Epithelial cell of esophagus (primary cell): ENCODE measurements at regions not wholly inside any gene's neighbourhood (a gene's known extent, or its start where the extent isn't known, plus 50 kb on each side); places are given as distances from the start of the nearest gene placed in this dataset.
A peak's percentile ranks its signal among the peaks of the same experiment; 100 is the strongest.

Experiments used
- DNase-seq: peaks from one replicate; pipeline ENCODE4 v3.0.0; 2010; ENCODE audit warnings: low read depth
- H3K4me3 ChIP-seq: 2 replicates; pipeline ENCODE4 v1.5.1; 2011; ENCODE audit warnings: mild to moderate bottlenecking, low read length, control low read depth
- CTCF ChIP-seq: IDR thresholded peaks from 2 replicates; pipeline ENCODE4 v1.5.1; 2011; ENCODE audit warnings: low read depth, mild to moderate bottlenecking, low read length, control low read depth, inconsistent platforms; ENCODE audit not compliant: insufficient read depth; ENCODE audit errors: missing control alignments

- TF ChIP-seq CTCF, result no peak
- H3K4me3 ChIP-seq, result no peak overlapping the region
- DNase-seq, result peak; percentile 62
Measured at GRCh38 chr9:108150736-108151586, 661.4 kb upstream of the KLF4 start.

- DNase-seq, result no peak
- TF ChIP-seq CTCF, result no peak
- H3K4me3 ChIP-seq, result no peak overlapping the region
Measured at GRCh38 chr9:108149326-108149725, 659.8 kb upstream of the KLF4 start.

- no peak for TF ChIP-seq CTCF
- DNase-seq, result peak; percentile 14
- no peak overlapping the region for H3K4me3 ChIP-seq
Measured at GRCh38 chr9:108142504-108143201, 653.1 kb upstream of the KLF4 start.

GRCh38 chr9:108142142-108142503, 652.6 kb upstream of the KLF4 start:
- H3K4me3 ChIP-seq, result no peak overlapping the region
- TF ChIP-seq CTCF, result no peak
- no peak for DNase-seq

GRCh38 chr9:108139900-108140299, 650.3 kb upstream of the KLF4 start:
- no peak for TF ChIP-seq CTCF
- no peak for DNase-seq
- no peak overlapping the region for H3K4me3 ChIP-seq

- no peak for TF ChIP-seq CTCF
- no peak overlapping the region for H3K4me3 ChIP-seq
- no peak for DNase-seq
Measured at GRCh38 chr9:108138516-108138915, 648.9 kb upstream of the KLF4 start.
